CD4-positive, alpha-beta memory T cell (primary cell): ENCODE measurements at regions not wholly inside any gene's neighbourhood (a gene's known extent, or its start where the extent isn't known, plus 50 kb on each side); places are given as distances from the start of the nearest gene placed in this dataset. TPM values are rescaled to one million over a fixed set of nuclear protein-coding genes. Genes with fewer than 3 reads are reported as not detected.

ENCODE experiments used
- CTCF ChIA-PET: fragments of 350-600 bp; sonication (Branson Sonifier 250); formaldehyde crosslinking; loops from one replicate; lab custom pipeline; 2021; ENCODE audit warnings: inconsistent platforms; ENCODE audit not compliant: partially characterized antibody; lab: Charles Lee
- POLR2A ChIA-PET: fragments of 350-600 bp; sonication (Branson Sonifier 250); formaldehyde crosslinking; loops from one replicate; lab custom pipeline; 2021; ENCODE audit not compliant: partially characterized antibody; lab: Charles Lee
- DNase-seq, 5 donors: peaks; one replicate each; pipeline versions ENCODE4 v3.0.0 to v3.0.0-alpha.2; 2020 to 2022; ENCODE audit warnings: mixed read lengths in 1 of 5
- H3K27ac ChIP-seq: one replicate; pipeline ENCODE4 v1.7.0; 2013; ENCODE audit warnings: low read depth, low read length
- H3K27me3 ChIP-seq: 2 replicates; pipeline ENCODE4 v1.7.0; 2013; ENCODE audit warnings: mild to moderate bottlenecking, low read length, moderate library complexity; ENCODE audit not compliant: insufficient read depth
- H3K36me3 ChIP-seq: 2 replicates; pipeline ENCODE4 v1.7.0; 2013; ENCODE audit warnings: mild to moderate bottlenecking, low read length, moderate library complexity; ENCODE audit not compliant: insufficient read depth
- H3K4me1 ChIP-seq: 2 replicates; pipeline ENCODE4 v1.7.0; 2013; ENCODE audit warnings: mild to moderate bottlenecking, low read length, moderate library complexity; ENCODE audit not compliant: insufficient read depth
- H3K4me3 ChIP-seq, 2 donors: one replicate each; pipeline ENCODE4 v1.7.0; 2013; ENCODE audit warnings: low read length in 2 of 2, mild to moderate bottlenecking in 1 of 2
- H3K9me3 ChIP-seq, 2 donors: one replicate each; pipeline ENCODE4 v1.7.0; 2013; ENCODE audit warnings: low read length in 2 of 2, control low read depth in 1 of 2; ENCODE audit not compliant: control insufficient read depth in 1 of 2
- H3K27ac Mint-ChIP-seq, 7 donors: one replicate each; pipeline ENCODE4 v1.8.0; 2020 to 2021; ENCODE audit warnings: mixed read lengths in 7 of 7, mild to moderate bottlenecking in 6 of 7, inconsistent platforms in 3 of 7, moderate library complexity in 3 of 7
- H3K27me3 Mint-ChIP-seq, 2 donors: one replicate each; pipeline ENCODE4 v1.8.0; 2020 to 2021; ENCODE audit warnings: mixed read lengths in 2 of 2
- H3K36me3 Mint-ChIP-seq, 2 donors: one replicate each; pipeline ENCODE4 v1.8.0; 2020 to 2021; ENCODE audit warnings: mixed read lengths in 2 of 2, inconsistent platforms in 1 of 2, mild to moderate bottlenecking in 1 of 2
- H3K4me1 Mint-ChIP-seq, 4 donors: one replicate each; pipeline ENCODE4 v1.8.0; 2020 to 2021; ENCODE audit warnings: mixed read lengths in 4 of 4, mild to moderate bottlenecking in 1 of 4
- H3K4me3 Mint-ChIP-seq, 8 donors: one replicate each; pipeline ENCODE4 v1.8.0; 2020 to 2021; ENCODE audit warnings: mixed read lengths in 8 of 8, mild to moderate bottlenecking in 7 of 8, moderate library complexity in 6 of 8, inconsistent platforms in 3 of 8
- H3K9me3 Mint-ChIP-seq, 8 donors: one replicate each; pipeline ENCODE4 v1.8.0; 2020 to 2021; ENCODE audit warnings: mixed read lengths in 8 of 8, mild to moderate bottlenecking in 5 of 8, inconsistent platforms in 3 of 8, moderate library complexity in 1 of 8
- intact Hi-C: fragments of 100-400 bp; cut with micrococcal nuclease; formaldehyde crosslinking; loops from one replicate; pipeline ENCODE4 v1.15.1; 2023
- microRNA-seq: library from miRNA; unstranded; fragments of <30 nt; microRNA quantifications from one replicate; pipeline ENCODE4 v1.2.0, GENCODE V29; 2021; ENCODE audit warnings: borderline replicate concordance, borderline number of aligned reads, borderline microRNAs expressed, mixed read lengths

DNA sequence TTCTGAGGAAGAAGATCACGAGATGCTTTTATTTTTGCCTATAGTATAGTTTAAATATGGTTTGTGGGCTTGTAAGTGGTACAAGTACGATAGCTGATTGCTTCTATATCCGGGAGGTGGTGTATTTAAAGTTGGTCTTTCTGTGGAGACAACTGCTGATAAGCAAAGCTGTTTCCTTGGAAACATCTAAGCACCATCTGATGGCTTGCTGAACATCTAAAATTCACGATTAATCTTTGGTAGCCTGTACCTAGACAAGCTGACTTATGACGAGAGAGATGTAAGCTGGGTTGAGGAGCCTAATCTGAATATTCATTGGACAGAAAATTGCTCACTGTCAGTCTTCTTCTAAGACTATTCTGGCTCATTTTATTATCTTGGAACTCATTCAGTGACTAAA, 74.6 kb upstream of the NWD2 start:
- Mint-ChIP-seq H3K4me3 (no peak overlapping the region), H3K27me3 (peaks cover 0 to 2% of the 10 kb centered on the region in 2 donors), H3K36me3 (no peaks in the 10 kb centered on the region), H3K27ac (no peak overlapping the region), H3K4me1 (no peaks in the 10 kb centered on the region), H3K9me3 (peaks cover 0 to 2% (median 0%) of the 10 kb centered on the region in 8 donors)
- ChIA-PET CTCF (no interaction called here), POLR2A (no interaction called here)
- H3K27me3 ChIP-seq = no peaks in the 10 kb centered on the region
- no peak overlapping the region for H3K27ac ChIP-seq
- H3K9me3 ChIP-seq = no peaks in the 10 kb centered on the region
- no peak overlapping the region for H3K4me3 ChIP-seq
- DNase-seq = no peak
- intact Hi-C loops = no loop called here
- H3K4me1 ChIP-seq = no peaks in the 10 kb centered on the region
- no peaks in the 10 kb centered on the region for H3K36me3 ChIP-seq

DNA sequence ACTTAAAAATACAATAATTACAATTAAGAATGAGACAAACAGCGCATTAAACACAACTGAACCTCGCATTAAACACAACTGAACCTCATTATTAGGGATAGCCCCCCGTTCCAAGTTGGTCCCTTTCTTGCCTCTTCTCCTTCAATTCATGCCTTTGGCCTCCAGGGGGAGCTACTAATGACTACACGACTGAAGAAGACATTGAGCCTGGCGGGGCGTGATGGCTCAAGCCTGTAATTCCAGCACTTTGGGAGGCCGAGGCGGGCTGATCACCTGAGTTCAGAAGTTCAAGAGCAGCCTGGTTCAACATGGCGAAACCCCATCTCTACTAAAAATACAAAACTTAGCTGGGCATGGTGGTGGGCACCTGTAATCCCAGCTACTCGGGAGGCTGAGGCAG, 56.4 kb upstream of the NWD2 start:
- Histone ChIP-seq H3K4me1 (no peaks in the 10 kb centered on the region), H3K27me3 (no peaks in the 10 kb centered on the region), H3K27ac (no peak overlapping the region), H3K4me3 (no peak overlapping the region), H3K9me3 (no peaks in the 10 kb centered on the region), H3K36me3 (no peaks in the 10 kb centered on the region)
- Mint-ChIP-seq H3K4me3 (no peak overlapping the region), H3K27me3 (peaks cover 0 to 2% of the 10 kb centered on the region in 2 donors), H3K4me1 (no peaks in the 10 kb centered on the region), H3K36me3 (no peaks in the 10 kb centered on the region), H3K27ac (no peak overlapping the region), H3K9me3 (peaks cover 0 to 14% (median 2%) of the 10 kb centered on the region in 8 donors)
- intact Hi-C loops = no loop called here
- CTCF ChIA-PET = no interaction called here
- DNase-seq = no peak
- POLR2A ChIA-PET = no interaction called here

Small RNA genes lying in the stretch of these regions (microRNA-seq; reads per million reads assigned to microRNA genes)
- gene MIR1255B1 = not detected
